ENCODE measurements at regions not wholly inside any gene's neighbourhood (a gene's known extent, or its start where the extent isn't known, plus 50 kb on each side); places are given as distances from the start of the nearest gene placed in this dataset.

GRCh38 chr5:58354827-58355226 lies 105.1 kb downstream of the PLK2 start:
- Histone ChIP-seq H3K4me1 (no peaks in the 10 kb centered on the region), H3K36me3 (no peaks in the 10 kb centered on the region), H3K9me3 (no peaks in the 10 kb centered on the region), H3K27ac (no peak overlapping the region), H3K4me3 (no peak overlapping the region), H3K27me3 (no peaks in the 10 kb centered on the region)
- no peak for DNase-seq
- intact Hi-C loops (cut with DNase I; ENCODE audit: low total_unique reads) = no loop called here
- no peak for ATAC-seq
- TF ChIP-seq POLR2A (IDR thresholded peaks at IDR 0.05) (no peak), CTCF (IDR thresholded peaks at IDR 0.05 in 4 of 5, conservative IDR thresholded peaks at IDR 0.05 in 1 of 5) (no peak)
- in situ Hi-C loops (cut with MboI; ENCODE audit: low sequenced_read_pairs in 4 of 4) = no loop called here

GRCh38 chr5:58353992-58354391 lies 105.9 kb downstream of the PLK2 start:
- ATAC-seq (no peak), DNase-seq (no peak)
- H3K9me3 ChIP-seq = no peaks in the 10 kb centered on the region
- H3K4me3 ChIP-seq = no peak overlapping the region
- intact Hi-C loops (cut with DNase I; ENCODE audit: low total_unique reads) (no loop called here), in situ Hi-C loops (cut with MboI; ENCODE audit: low sequenced_read_pairs in 4 of 4) (no loop called here)
- H3K36me3 ChIP-seq = no peaks in the 10 kb centered on the region
- TF ChIP-seq POLR2A (IDR thresholded peaks at IDR 0.05) = no peak
- TF ChIP-seq CTCF (IDR thresholded peaks at IDR 0.05 in 4 of 5, conservative IDR thresholded peaks at IDR 0.05 in 1 of 5) = no peak
- H3K27ac ChIP-seq = no peak overlapping the region
- no peaks in the 10 kb centered on the region for H3K4me1 ChIP-seq
- H3K27me3 ChIP-seq = no peaks in the 10 kb centered on the region

GRCh38 chr5:58351190-58351589 lies 108.7 kb downstream of the PLK2 start:
- Histone ChIP-seq H3K9me3 (no peaks in the 10 kb centered on the region), H3K27ac (no peak overlapping the region), H3K4me3 (no peak overlapping the region), H3K27me3 (no peaks in the 10 kb centered on the region), H3K4me1 (no peaks in the 10 kb centered on the region), H3K36me3 (no peaks in the 10 kb centered on the region)
- in situ Hi-C loops (cut with MboI; ENCODE audit: low sequenced_read_pairs in 4 of 4) (no loop called here), intact Hi-C loops (cut with DNase I; ENCODE audit: low total_unique reads) (no loop called here)
- TF ChIP-seq POLR2A (IDR thresholded peaks at IDR 0.05) (no peak), CTCF (IDR thresholded peaks at IDR 0.05 in 4 of 5, conservative IDR thresholded peaks at IDR 0.05 in 1 of 5) (no peak)
- ATAC-seq = no peak
- no peak for DNase-seq

GRCh38 chr5:58348996-58349728 lies 110.7 kb downstream of the PLK2 start:
- Histone ChIP-seq H3K27me3 (no peaks in the 10 kb centered on the region), H3K9me3 (no peaks in the 10 kb centered on the region), H3K4me3 (no peak overlapping the region), H3K27ac (no peak overlapping the region), H3K4me1 (no peaks in the 10 kb centered on the region), H3K36me3 (no peaks in the 10 kb centered on the region)
- ATAC-seq (no peak), DNase-seq (no peak)
- TF ChIP-seq POLR2A (IDR thresholded peaks at IDR 0.05) = no peak
- TF ChIP-seq CTCF (IDR thresholded peaks at IDR 0.05 in 4 of 5, conservative IDR thresholded peaks at IDR 0.05 in 1 of 5) = no peak
- in situ Hi-C loops (cut with MboI; ENCODE audit: low sequenced_read_pairs in 4 of 4) (no loop called here), intact Hi-C loops (cut with DNase I; ENCODE audit: low total_unique reads) (no loop called here)

GRCh38 chr5:58346041-58346440 lies 113.8 kb downstream of the PLK2 start:
- TF ChIP-seq CTCF (IDR thresholded peaks at IDR 0.05 in 4 of 5, conservative IDR thresholded peaks at IDR 0.05 in 1 of 5) = no peak
- no peak for TF ChIP-seq POLR2A (IDR thresholded peaks at IDR 0.05)
- DNase-seq = no peak
- Histone ChIP-seq H3K36me3 (no peaks in the 10 kb centered on the region), H3K4me3 (no peak overlapping the region), H3K9me3 (no peaks in the 10 kb centered on the region), H3K27ac (no peak overlapping the region), H3K27me3 (no peaks in the 10 kb centered on the region), H3K4me1 (no peaks in the 10 kb centered on the region)
- in situ Hi-C loops (cut with MboI; ENCODE audit: low sequenced_read_pairs in 4 of 4) = no loop called here
- intact Hi-C loops (cut with DNase I; ENCODE audit: low total_unique reads) = no loop called here
- ATAC-seq = no peak
